GM10266 (cell line): ENCODE measurements at regions not wholly inside any gene's neighbourhood (a gene's known extent, or its start where the extent isn't known, plus 50 kb on each side); places are given as distances from the start of the nearest gene placed in this dataset.
"Not testable (repeated sequence)": the region's sequence is repeated elsewhere in the genome, so short reads cannot be mapped to it uniquely, and the experiment has no call there.

Source experiments
- DNase-seq: peaks from one replicate; pipeline ENCODE4 v3.0.0; 2012; ENCODE audit errors: extremely low spot score
- TF ChIP-seq, protein P1 (sequence below): IDR thresholded peaks from 2 replicates; pipeline ENCODE4 v1.5.1; 2012; ENCODE audit warnings: mild to moderate bottlenecking, low read depth; ENCODE audit not compliant: control insufficient read depth, insufficient read depth; ENCODE audit errors: missing control alignments

DNA sequence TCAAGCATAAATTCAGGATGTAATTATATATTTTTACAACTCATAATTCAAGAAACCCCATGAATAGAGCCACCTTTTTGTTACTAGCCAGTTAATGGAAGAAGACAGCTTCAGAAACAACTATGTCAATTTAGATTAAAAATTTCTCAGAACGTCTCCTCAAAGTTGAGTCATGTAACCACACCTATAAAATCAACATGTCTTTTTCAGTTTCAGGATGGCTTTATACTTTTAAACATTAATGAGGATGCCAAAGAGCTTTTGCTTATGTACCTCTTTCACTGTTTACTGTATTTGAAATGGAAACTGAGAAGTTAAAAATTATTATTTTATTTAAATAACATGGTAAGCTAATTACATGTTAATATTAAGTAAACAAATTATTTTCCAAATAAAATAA lies 280.1 kb downstream of the PTH2R start:
- TF ChIP-seq, protein P1, sequence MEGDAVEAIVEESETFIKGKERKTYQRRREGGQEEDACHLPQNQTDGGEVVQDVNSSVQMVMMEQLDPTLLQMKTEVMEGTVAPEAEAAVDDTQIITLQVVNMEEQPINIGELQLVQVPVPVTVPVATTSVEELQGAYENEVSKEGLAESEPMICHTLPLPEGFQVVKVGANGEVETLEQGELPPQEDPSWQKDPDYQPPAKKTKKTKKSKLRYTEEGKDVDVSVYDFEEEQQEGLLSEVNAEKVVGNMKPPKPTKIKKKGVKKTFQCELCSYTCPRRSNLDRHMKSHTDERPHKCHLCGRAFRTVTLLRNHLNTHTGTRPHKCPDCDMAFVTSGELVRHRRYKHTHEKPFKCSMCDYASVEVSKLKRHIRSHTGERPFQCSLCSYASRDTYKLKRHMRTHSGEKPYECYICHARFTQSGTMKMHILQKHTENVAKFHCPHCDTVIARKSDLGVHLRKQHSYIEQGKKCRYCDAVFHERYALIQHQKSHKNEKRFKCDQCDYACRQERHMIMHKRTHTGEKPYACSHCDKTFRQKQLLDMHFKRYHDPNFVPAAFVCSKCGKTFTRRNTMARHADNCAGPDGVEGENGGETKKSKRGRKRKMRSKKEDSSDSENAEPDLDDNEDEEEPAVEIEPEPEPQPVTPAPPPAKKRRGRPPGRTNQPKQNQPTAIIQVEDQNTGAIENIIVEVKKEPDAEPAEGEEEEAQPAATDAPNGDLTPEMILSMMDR, result no peak
- DNase-seq, result no peak

DNA sequence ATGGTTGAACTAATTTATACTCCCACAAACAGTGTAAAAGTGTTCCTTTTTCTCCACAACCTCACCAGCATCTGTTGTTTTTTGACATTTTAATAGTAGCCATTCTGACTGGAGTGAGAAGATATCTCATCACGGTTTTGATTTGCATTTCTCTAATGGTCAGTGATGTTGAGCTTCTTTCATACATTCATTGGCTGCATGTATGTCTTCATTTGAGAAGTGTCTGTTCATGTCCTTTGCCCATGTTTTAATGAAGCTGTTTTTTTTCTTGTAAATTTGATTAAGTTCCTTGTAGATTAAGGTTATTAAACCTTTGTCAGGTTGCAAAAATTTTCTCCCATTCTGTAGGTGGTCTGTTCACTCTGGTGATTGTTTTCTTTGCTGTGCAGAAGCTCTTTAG lies 281.1 kb downstream of the PTH2R start:
- not testable (repeated sequence) for DNase-seq

- TF ChIP-seq, protein P1, result no peak
- DNase-seq, result no peak
Measured at GRCh38 chr2:208698114-208698513, 291.5 kb downstream of the PTH2R start.

- TF ChIP-seq, protein P1, result no peak
- DNase-seq, result no peak
Measured at GRCh38 chr2:208708486-208708885, 301.9 kb downstream of the PTH2R start.

DNA sequence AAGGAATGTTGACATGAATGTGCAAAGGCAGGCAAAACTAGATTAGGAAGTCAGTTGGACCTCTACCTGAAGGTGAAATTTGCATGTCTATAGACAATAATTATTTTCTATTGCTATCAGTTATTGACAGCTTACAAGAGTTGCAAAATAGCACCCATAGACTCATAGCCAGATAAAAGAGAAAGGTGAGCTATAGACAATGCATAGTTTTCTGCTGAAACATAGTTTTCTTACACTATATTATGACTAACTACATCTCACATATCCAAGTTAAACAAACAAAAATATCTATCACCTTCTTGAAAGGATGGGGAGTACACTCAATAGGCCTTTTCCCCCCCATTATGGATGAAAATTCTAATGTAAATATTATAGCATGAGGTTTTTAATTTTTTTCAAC lies 305.0 kb downstream of the PTH2R start:
- TF ChIP-seq, protein P1, result no peak
- no peak for DNase-seq

DNA sequence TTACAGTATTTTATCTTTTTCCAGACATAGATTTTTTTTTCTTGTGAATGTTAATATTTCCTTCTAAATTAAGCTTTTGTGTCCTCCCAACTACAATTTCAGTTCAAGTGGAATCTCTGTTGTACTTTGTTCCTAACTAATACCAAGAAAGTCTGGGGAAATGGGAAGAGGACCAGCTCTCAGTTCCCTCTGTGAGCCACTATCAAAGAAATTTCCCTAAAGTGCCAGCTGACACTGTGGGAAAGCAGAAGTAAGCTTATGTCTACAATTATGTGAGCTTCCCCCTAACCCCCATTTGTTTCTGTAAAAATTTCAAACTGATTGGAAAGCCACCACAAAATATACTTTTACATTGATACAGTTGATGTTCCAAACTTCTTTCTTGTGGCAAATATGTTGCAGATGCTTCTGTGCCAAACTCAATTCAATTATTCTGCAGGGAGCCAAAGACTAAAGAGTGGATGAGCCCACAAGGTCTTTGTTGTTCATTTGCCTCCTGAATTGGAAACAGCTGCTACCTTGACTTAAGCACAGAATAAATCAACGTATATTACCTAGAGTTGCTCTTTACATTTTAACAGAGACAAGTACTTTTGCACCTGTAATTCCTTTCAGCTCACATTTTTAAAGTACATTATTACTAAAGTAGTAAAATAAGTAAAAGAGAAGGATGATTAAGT lies 306.6 kb downstream of the PTH2R start:
- TF ChIP-seq, protein P1, result no peak
- DNase-seq, result no peak

- no peak for DNase-seq
- TF ChIP-seq, protein P1, result no peak
Measured at GRCh38 chr2:208718828-208719227, 312.2 kb downstream of the PTH2R start.

- DNase-seq, result no peak
- TF ChIP-seq, protein P1, result no peak
Measured at GRCh38 chr2:208722731-208723130, 316.1 kb downstream of the PTH2R start.
